Erythroblast (primary cell): ENCODE measurements at regions not wholly inside any gene's neighbourhood (a gene's known extent, or its start where the extent isn't known, plus 50 kb on each side); places are given as distances from the start of the nearest gene placed in this dataset.

Source experiments
- GATA1 ChIP-seq: IDR thresholded peaks from 2 replicates; pipeline ENCODE4 v1.6.1; 2011; ENCODE audit warnings: low read depth, mild to moderate bottlenecking, control low read depth, low read length, moderate library complexity
- POLR2A ChIP-seq: IDR thresholded peaks from 2 replicates; pipeline ENCODE4 v1.6.1; 2011; ENCODE audit warnings: mild to moderate bottlenecking, low read length

DNA sequence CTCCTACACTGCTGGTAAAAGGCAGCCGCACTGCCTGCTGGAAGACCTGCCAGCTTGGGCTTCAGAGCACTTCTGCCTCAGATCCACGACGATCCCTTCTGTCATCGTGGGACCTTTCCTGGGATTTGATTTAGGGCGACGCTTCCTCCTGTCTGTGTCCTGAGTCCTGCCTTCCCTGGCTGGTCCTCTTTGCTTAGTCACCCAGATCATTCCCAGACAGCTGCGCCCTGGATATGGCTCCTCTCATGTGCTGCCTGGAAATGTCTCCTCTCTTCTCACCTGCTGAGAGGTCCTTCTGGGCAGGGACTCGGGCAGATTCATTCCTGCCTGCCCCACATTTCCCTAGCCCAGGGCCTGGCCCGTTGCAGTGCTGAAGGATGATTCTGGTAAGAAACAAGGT lies 72.4 kb upstream of the POU3F1 start:
- TF ChIP-seq POLR2A (no peak), GATA1 (no peak)
